Keratinocyte (primary cell): ENCODE measurements at regions not wholly inside any gene's neighbourhood (a gene's known extent, or its start where the extent isn't known, plus 50 kb on each side); places are given as distances from the start of the nearest gene placed in this dataset.

Experiments used
- CTCF ChIP-seq, 3 experiments: IDR thresholded peaks in 1 of 3; conservative IDR thresholded peaks in 1 of 3; optimal IDR thresholded peaks in 1 of 3; 2 replicates in 2 of 3; 3 replicates in 1 of 3; pipeline versions ENCODE3 to v1.5.1; 2011; ENCODE audit warnings: low read length in 3 of 3, mild to moderate bottlenecking in 3 of 3, moderate library complexity in 2 of 3, control low read depth in 1 of 3, inconsistent platforms in 1 of 3; ENCODE audit not compliant: insufficient read depth in 2 of 3; ENCODE audit errors: extremely low read depth in 1 of 3
- EZH2 ChIP-seq: IDR thresholded peaks from one replicate; pipeline ENCODE4 v1.6.1; 2012; ENCODE audit warnings: inconsistent platforms, mild to moderate bottlenecking, low read length, moderate library complexity

DNA sequence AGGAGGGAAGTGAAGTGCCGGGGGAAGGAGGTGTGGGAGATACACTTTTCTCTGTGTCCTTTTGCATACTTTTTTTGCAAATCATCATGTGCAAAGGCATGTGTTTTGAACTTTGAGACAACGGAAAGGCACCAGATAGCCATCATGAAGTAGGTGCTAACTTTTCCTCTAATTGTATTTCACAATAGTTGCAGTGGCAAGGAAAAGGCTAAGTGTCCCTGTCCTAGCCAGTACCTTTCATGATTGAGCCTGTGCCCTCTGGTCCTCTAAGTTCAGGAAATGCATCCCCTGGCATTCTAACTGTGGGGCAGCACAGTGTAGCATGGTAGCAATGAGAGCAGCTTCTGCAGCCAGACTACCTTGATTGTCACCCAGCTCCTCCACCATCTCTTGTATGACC lies 186.2 kb downstream of the ADSS2 start:
- TF ChIP-seq CTCF (optimal IDR thresholded peaks at IDR 0.05 in 1 of 3, IDR thresholded peaks at IDR 0.05 in 1 of 3, conservative IDR thresholded peaks at IDR 0.05 in 1 of 3; ENCODE audit: extremely low read depth in 1 of 3, insufficient read depth in 2 of 3, low read length in 3 of 3): no peak
- no peak for TF ChIP-seq EZH2
